GM12891 (cell line): ENCODE measurements at regions not wholly inside any gene's neighbourhood (a gene's known extent, or its start where the extent isn't known, plus 50 kb on each side); places are given as distances from the start of the nearest gene placed in this dataset.

Experiments used
- POLR2A ChIP-seq: IDR thresholded peaks from 2 replicates; pipeline ENCODE4 v1.6.1; 2011; ENCODE audit warnings: low read depth, low read length, control low read depth
- POLR2AphosphoS5 ChIP-seq: IDR thresholded peaks from 2 replicates; pipeline ENCODE4 v1.6.1; 2011; ENCODE audit warnings: low read depth, low read length, control low read depth

- TF ChIP-seq POLR2A: no peak
- no peak for TF ChIP-seq POLR2AphosphoS5
These were observed 332.2 kb downstream of the PRELID2 start for GRCh38 chr5:145502906-145503305.
